Panc1 (cell line): ENCODE measurements at regions not wholly inside any gene's neighbourhood (a gene's known extent, or its start where the extent isn't known, plus 50 kb on each side); places are given as distances from the start of the nearest gene placed in this dataset.

ENCODE experiments used
- CTCF ChIP-seq: fragments of 450-650 bp; IDR thresholded peaks from 2 replicates; pipeline ENCODE4 v1.5.1; 2017; ENCODE audit warnings: mild to moderate bottlenecking
- POLR2AphosphoS5 ChIP-seq: IDR thresholded peaks from 2 replicates; pipeline ENCODE4 v1.6.1; 2012; ENCODE audit warnings: mild to moderate bottlenecking, low read depth, low read length, moderate library complexity
- REST ChIP-seq, 2 experiments: IDR thresholded peaks; 2 replicates each; pipeline ENCODE4 v1.6.1; 2011 to 2012; ENCODE audit warnings: low read depth in 2 of 2, control low read depth in 1 of 2, low read length in 1 of 2, mild to moderate bottlenecking in 1 of 2, moderate library complexity in 1 of 2; ENCODE audit not compliant: insufficient read depth in 1 of 2
- SIN3A ChIP-seq: IDR thresholded peaks from 2 replicates; pipeline ENCODE4 v1.6.1; 2012; ENCODE audit warnings: low read depth, mild to moderate bottlenecking, low read length, moderate library complexity, borderline replicate concordance; ENCODE audit not compliant: insufficient read depth
- TCF7L2 ChIP-seq: IDR thresholded peaks from 2 replicates; pipeline ENCODE4 v1.6.1; 2011; ENCODE audit warnings: mild to moderate bottlenecking, low read depth, low read length, inconsistent platforms

GRCh38 chr6:6793388-6794250, 205.1 kb downstream of the LY86 start:
- TF ChIP-seq CTCF, result no peak
- no peak for TF ChIP-seq TCF7L2
- no peak for TF ChIP-seq REST (IDR thresholded peaks at IDR 0.05; ENCODE audit: insufficient read depth in 1 of 2, low read depth in 2 of 2, low read length in 1 of 2)
- TF ChIP-seq POLR2AphosphoS5, result no peak
- TF ChIP-seq SIN3A, result no peak
